A673 (cell line): ENCODE measurements at regions not wholly inside any gene's neighbourhood (a gene's known extent, or its start where the extent isn't known, plus 50 kb on each side); places are given as distances from the start of the nearest gene placed in this dataset.

ENCODE experiments used
- EZH2 ChIP-seq: fragments of 200-600 bp; sonication (generic); IDR thresholded peaks from 2 replicates; pipeline ENCODE4 v1.6.1; 2017; ENCODE audit warnings: borderline replicate concordance, low read depth, mild to moderate bottlenecking, mixed read lengths, antibody characterized with exemption, low read length; ENCODE audit not compliant: poor library complexity, severe bottlenecking
- TF ChIP-seq, protein P1 (sequence below): fragments of 300-800, 200-600 bp; sonication (generic); conservative IDR thresholded peaks from 2 replicates; pipeline ENCODE4 v1.5.1; 2017; ENCODE audit warnings: low read depth, mild to moderate bottlenecking, antibody characterized with exemption, low read length, moderate library complexity, mixed read lengths

DNA sequence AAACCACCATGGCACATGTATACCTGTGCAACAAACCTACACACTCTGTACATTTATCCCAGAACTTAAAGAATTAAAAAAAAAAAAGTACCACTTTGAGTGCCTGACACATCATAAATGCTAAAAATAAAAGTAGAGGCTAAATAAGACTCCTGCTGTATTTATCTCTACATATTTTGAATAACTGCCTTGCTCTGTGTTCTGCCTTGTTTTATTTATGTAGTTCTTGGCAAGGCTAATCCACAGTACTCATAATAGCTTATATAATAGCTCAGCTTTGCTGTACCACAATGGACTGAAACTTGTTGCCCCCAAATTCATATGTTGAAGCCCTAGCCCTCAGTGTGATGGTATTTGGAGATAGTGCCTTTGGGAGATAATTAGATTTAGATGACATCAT lies 95.4 kb upstream of the ADAMTS9 start:
- TF ChIP-seq, protein P1, sequence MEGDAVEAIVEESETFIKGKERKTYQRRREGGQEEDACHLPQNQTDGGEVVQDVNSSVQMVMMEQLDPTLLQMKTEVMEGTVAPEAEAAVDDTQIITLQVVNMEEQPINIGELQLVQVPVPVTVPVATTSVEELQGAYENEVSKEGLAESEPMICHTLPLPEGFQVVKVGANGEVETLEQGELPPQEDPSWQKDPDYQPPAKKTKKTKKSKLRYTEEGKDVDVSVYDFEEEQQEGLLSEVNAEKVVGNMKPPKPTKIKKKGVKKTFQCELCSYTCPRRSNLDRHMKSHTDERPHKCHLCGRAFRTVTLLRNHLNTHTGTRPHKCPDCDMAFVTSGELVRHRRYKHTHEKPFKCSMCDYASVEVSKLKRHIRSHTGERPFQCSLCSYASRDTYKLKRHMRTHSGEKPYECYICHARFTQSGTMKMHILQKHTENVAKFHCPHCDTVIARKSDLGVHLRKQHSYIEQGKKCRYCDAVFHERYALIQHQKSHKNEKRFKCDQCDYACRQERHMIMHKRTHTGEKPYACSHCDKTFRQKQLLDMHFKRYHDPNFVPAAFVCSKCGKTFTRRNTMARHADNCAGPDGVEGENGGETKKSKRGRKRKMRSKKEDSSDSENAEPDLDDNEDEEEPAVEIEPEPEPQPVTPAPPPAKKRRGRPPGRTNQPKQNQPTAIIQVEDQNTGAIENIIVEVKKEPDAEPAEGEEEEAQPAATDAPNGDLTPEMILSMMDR = no peak
- TF ChIP-seq EZH2 = no peak
